ENCODE measurements at regions not wholly inside any gene's neighbourhood (a gene's known extent, or its start where the extent isn't known, plus 50 kb on each side); places are given as distances from the start of the nearest gene placed in this dataset.
A peak's percentile ranks its signal among the peaks of the same experiment; 100 is the strongest.
"Not testable (repeated sequence)": the region's sequence is repeated elsewhere in the genome, so short reads cannot be mapped to it uniquely, and the experiment has no call there.

GRCh38 chr14:23887536-23887935 lies 66.0 kb upstream of the DHRS4 start:
- TF ChIP-seq CTCF (IDR thresholded peaks at IDR 0.05; ENCODE audit: control insufficient read depth, insufficient read depth, low read depth, low read length, missing control alignments) = no peak

GRCh38 chr14:23891717-23892116 lies 61.9 kb upstream of the DHRS4 start:
- DNase-seq (ENCODE audit: low read depth); H3K4me3 ChIP-seq (ENCODE audit: control insufficient read depth, low read depth, low read length): not testable (repeated sequence)

More at GRCh38 chr14:23887536-23887935, 66.0 kb upstream of the DHRS4 start:
- no peak for DNase-seq (ENCODE audit: low read depth)
- no peak overlapping the region for H3K4me3 ChIP-seq (ENCODE audit: control insufficient read depth, low read depth, low read length)

GRCh38 chr14:23892289-23892688 lies 61.3 kb upstream of the DHRS4 start:
- not testable (repeated sequence) for DNase-seq (ENCODE audit: low read depth); H3K4me3 ChIP-seq (ENCODE audit: control insufficient read depth, low read depth, low read length)

GRCh38 chr14:23894362-23895052 lies 59.1 kb upstream of the DHRS4 start:
- H3K4me3 ChIP-seq (ENCODE audit: control insufficient read depth, low read depth, low read length) = no peak overlapping the region
- no peak for DNase-seq (ENCODE audit: low read depth)
- TF ChIP-seq CTCF (IDR thresholded peaks at IDR 0.05; ENCODE audit: control insufficient read depth, insufficient read depth, low read depth, low read length, missing control alignments) = no peak

- no peak for TF ChIP-seq CTCF (IDR thresholded peaks at IDR 0.05; ENCODE audit: control insufficient read depth, insufficient read depth, low read depth, low read length, missing control alignments)
- no peak for DNase-seq (ENCODE audit: low read depth)
- no peak overlapping the region for H3K4me3 ChIP-seq (ENCODE audit: control insufficient read depth, low read depth, low read length)
Measured at GRCh38 chr14:23895053-23895419, 58.5 kb upstream of the DHRS4 start.

- DNase-seq (ENCODE audit: low read depth) = no peak
Measured at GRCh38 chr14:23895480-23895879, 58.1 kb upstream of the DHRS4 start.

GRCh38 chr14:23896609-23897153 lies 56.9 kb upstream of the DHRS4 start:
- DNase-seq (ENCODE audit: low read depth) = no peak
- H3K4me3 ChIP-seq (ENCODE audit: control insufficient read depth, low read depth, low read length) = no peak overlapping the region
- TF ChIP-seq CTCF (IDR thresholded peaks at IDR 0.05; ENCODE audit: control insufficient read depth, insufficient read depth, low read depth, low read length, missing control alignments) = no peak

More at GRCh38 chr14:23895480-23895879, 58.1 kb upstream of the DHRS4 start:
- TF ChIP-seq CTCF (IDR thresholded peaks at IDR 0.05; ENCODE audit: control insufficient read depth, insufficient read depth, low read depth, low read length, missing control alignments) = peak; percentile 14
- no peak overlapping the region for H3K4me3 ChIP-seq (ENCODE audit: control insufficient read depth, low read depth, low read length)

- DNase-seq (ENCODE audit: low read depth); H3K4me3 ChIP-seq (ENCODE audit: control insufficient read depth, low read depth, low read length): not testable (repeated sequence)
Measured at GRCh38 chr14:23897291-23897690, 56.3 kb upstream of the DHRS4 start.

- not testable (repeated sequence) for DNase-seq (ENCODE audit: low read depth); H3K4me3 ChIP-seq (ENCODE audit: control insufficient read depth, low read depth, low read length)
Measured at GRCh38 chr14:23898359-23898758, 55.2 kb upstream of the DHRS4 start.
